NCI-H2196 (cell line): ENCODE measurements at regions not wholly inside any gene's neighbourhood (a gene's known extent, or its start where the extent isn't known, plus 50 kb on each side); places are given as distances from the start of the nearest gene placed in this dataset.
A peak's percentile ranks its signal among the peaks of the same experiment; 100 is the strongest.
"Not testable (repeated sequence)": the region's sequence is repeated elsewhere in the genome, so short reads cannot be mapped to it uniquely, and the experiment has no call there.

Experiments used
- DNase-seq: peaks from one replicate; lab custom pipeline; 2025; ENCODE audit not compliant: unreplicated experiment; lab: John Stamatoyannopoulos, UW

- peak; percentile 1 for DNase-seq
These were observed 51.6 kb upstream of the LYRM9 start for GRCh38 chr17:27944546-27945332.

GRCh38 chr17:27945333-27945616 is 52.1 kb upstream of the LYRM9 start:
- no peak for DNase-seq

GRCh38 chr17:27945953-27946352 is 52.8 kb upstream of the LYRM9 start:
- no peak for DNase-seq

GRCh38 chr17:27946513-27946912 is 53.3 kb upstream of the LYRM9 start:
- DNase-seq = no peak

GRCh38 chr17:27947005-27947406 is 53.8 kb upstream of the LYRM9 start:
- no peak for DNase-seq

GRCh38 chr17:27949304-27949703 is 56.1 kb upstream of the LYRM9 start:
- DNase-seq = no peak

- not testable (repeated sequence) for DNase-seq
These were observed 57.1 kb upstream of the LYRM9 start for GRCh38 chr17:27950225-27950624.

GRCh38 chr17:27950995-27951394 is 57.8 kb upstream of the LYRM9 start:
- DNase-seq = no peak

- DNase-seq = no peak
These were observed 58.7 kb upstream of the LYRM9 start for GRCh38 chr17:27951872-27952271.

GRCh38 chr17:27952366-27952765 is 59.2 kb upstream of the LYRM9 start:
- no peak for DNase-seq

GRCh38 chr17:27954548-27955495 is 61.7 kb upstream of the LYRM9 start:
- DNase-seq = no peak

- peak; percentile 3 for DNase-seq
These were observed 63.7 kb upstream of the LYRM9 start for GRCh38 chr17:27956601-27957445.

- DNase-seq = not testable (repeated sequence)
These were observed 64.3 kb upstream of the LYRM9 start for GRCh38 chr17:27957446-27957793.

- no peak for DNase-seq
These were observed 65.7 kb upstream of the LYRM9 start for GRCh38 chr17:27958708-27959381.

- no peak for DNase-seq
These were observed 66.2 kb upstream of the LYRM9 start for GRCh38 chr17:27959382-27959709.

GRCh38 chr17:27960183-27960849 is 67.2 kb upstream of the LYRM9 start:
- no peak for DNase-seq

- DNase-seq = not testable (repeated sequence)
These were observed 69.4 kb upstream of the LYRM9 start for GRCh38 chr17:27962581-27962980.

GRCh38 chr17:27965224-27965623 is 72.1 kb upstream of the LYRM9 start:
- no peak for DNase-seq

GRCh38 chr17:27968206-27968732 is 74.2 kb upstream of the NLK start:
- no peak for DNase-seq

GRCh38 chr17:27970587-27970986 is 71.9 kb upstream of the NLK start:
- no peak for DNase-seq
